K562 (cell line): ENCODE measurements at regions not wholly inside any gene's neighbourhood (a gene's known extent, or its start where the extent isn't known, plus 50 kb on each side); places are given as distances from the start of the nearest gene placed in this dataset.

Experiments
- ATAC-seq: fragments of 200-7000 bp; cut with Tn5 transposase; 3 replicates; pipeline ENCODE4 v1.9.1; 2020; ENCODE audit warnings: moderate library complexity
- BruUV-seq: library from RNA; stranded (reverse); fragments of 400-500 nt; replicated peaks from 2 replicates; lab custom pipeline; 2021; lab: Mats Ljungman, UMichigan
- CTCF ChIA-PET: fragments of 300-600 bp; formaldehyde crosslinking; extraction: SDS; loops from one replicate; lab custom pipeline; 2021; ENCODE audit warnings: low intra/inter-chr PET ratio; lab: Yijun Ruan, JAX
- POLR2A ChIA-PET: fragments of 300-600, 350-650 bp; sonication (Branson Sonifier 250); formaldehyde crosslinking; extraction: SDS; loops from one replicate; lab custom pipeline; 2021; ENCODE audit warnings: antibody characterized with exemption, inconsistent platforms; lab: Yijun Ruan, JAX
- DNase-seq, 4 experiments: peaks; one replicate each; pipeline versions ENCODE4 v3.0.0 to v3.0.0-alpha.2; 2011 to 2018; ENCODE audit warnings: low spot score in 3 of 4, mixed read lengths in 3 of 4; ENCODE audit errors: extremely low read depth in 1 of 4
- FAIRE-seq: peaks from 2 replicates; lab custom pipeline; 2011; peaks lifted over from hg19 to GRCh38; lab: Jason Lieb, UNC
- H2AFZ ChIP-seq: 2 replicates; pipeline ENCODE4 v1.6.0; 2011; ENCODE audit warnings: low read depth, low read length, control low read depth, inconsistent platforms
- H3K27ac ChIP-seq: fragments of 200-600 bp; 3 replicates; pipeline ENCODE4 v1.8.0; 2011; ENCODE audit warnings: low read depth, mild to moderate bottlenecking, control low read depth, inconsistent platforms, low read length, moderate library complexity, mixed read lengths; ENCODE audit errors: extremely low read depth
- H3K27me3 ChIP-seq, 2 experiments: fragments of 300-600 bp in 1 of 2; 2 replicates in 1 of 2; 3 replicates in 1 of 2; pipeline versions ENCODE4 v1.6.0 to v1.8.0; 2011; ENCODE audit warnings: inconsistent platforms in 2 of 2, low read length in 2 of 2, mild to moderate bottlenecking in 1 of 2, mixed read lengths in 1 of 2, moderate library complexity in 1 of 2; ENCODE audit not compliant: control insufficient read depth in 2 of 2, insufficient read depth in 2 of 2
- H3K36me3 ChIP-seq: fragments of 300-600 bp; 3 replicates; pipeline ENCODE4 v1.8.0; 2011; ENCODE audit warnings: mild to moderate bottlenecking, low read length, inconsistent platforms; ENCODE audit not compliant: control insufficient read depth, insufficient read depth
- H3K4me1 ChIP-seq, 2 experiments: fragments of 200-600 bp in 1 of 2; replicated peaks in 1 of 2; 2 replicates in 1 of 2; 3 replicates in 1 of 2; pipeline versions ENCODE4 v1.5.1 to v1.8.0; 2011; ENCODE audit warnings: inconsistent platforms in 2 of 2, low read length in 2 of 2, mild to moderate bottlenecking in 1 of 2, mixed read lengths in 1 of 2, moderate library complexity in 1 of 2; ENCODE audit not compliant: control insufficient read depth in 2 of 2, insufficient read depth in 2 of 2
- H3K4me2 ChIP-seq: 2 replicates; pipeline ENCODE4 v1.6.1; 2011; ENCODE audit warnings: low read length, control low read depth, inconsistent platforms, mixed read lengths; ENCODE audit not compliant: insufficient read depth
- H3K4me3 ChIP-seq: fragments of 200-600 bp; sonication (generic), shearing (Covaris generic); 2 replicates; pipeline ENCODE4 v1.5.1; 2016; ENCODE audit warnings: control low read depth, inconsistent platforms
- H3K79me2 ChIP-seq: fragments of 200-600 bp; 3 replicates; pipeline ENCODE4 v1.8.0; 2011; ENCODE audit warnings: low read length, inconsistent platforms; ENCODE audit not compliant: control insufficient read depth, insufficient read depth
- H3K9ac ChIP-seq, 2 experiments: 2 replicates each; pipeline versions ENCODE4 v1.6.0 to v1.6.1; 2011; ENCODE audit warnings: low read depth in 2 of 2, low read length in 2 of 2, control low read depth in 1 of 2, inconsistent platforms in 1 of 2, mild to moderate bottlenecking in 1 of 2, mixed read lengths in 1 of 2; ENCODE audit not compliant: insufficient read depth in 1 of 2
- H3K9me1 ChIP-seq: one replicate; pipeline ENCODE4 v1.6.0; 2011; ENCODE audit warnings: inconsistent platforms, mild to moderate bottlenecking, low read length, moderate library complexity; ENCODE audit not compliant: control insufficient read depth, insufficient read depth
- H3K9me3 ChIP-seq: replicated peaks from 2 replicates; pipeline ENCODE4 v1.5.1; 2011; ENCODE audit warnings: low read depth, low read length, inconsistent platforms; ENCODE audit not compliant: control insufficient read depth, insufficient read depth
- H4K20me1 ChIP-seq: replicated peaks from 2 replicates; pipeline ENCODE4 v1.6.1; 2011; ENCODE audit warnings: low read length, inconsistent platforms, mixed read lengths; ENCODE audit not compliant: control insufficient read depth, insufficient read depth
- CREB1 ChIP-seq, 2 experiments: sonication (generic) in 1 of 2; formaldehyde crosslinking in 1 of 2; IDR thresholded peaks; 2 replicates each; pipeline versions ENCODE4 v1.6.1 to v1.8.0; 2012 to 2022; ENCODE audit warnings: inconsistent platforms in 1 of 2, mild to moderate bottlenecking in 1 of 2, missing genetic modification reagents in 1 of 2, moderate library complexity in 1 of 2
- EWSR1 ChIP-seq: fragments of 450-650 bp; IDR thresholded peaks from 2 replicates; pipeline ENCODE4 v1.6.1; 2018; ENCODE audit warnings: borderline replicate concordance, mild to moderate bottlenecking, low read depth, moderate library complexity; ENCODE audit not compliant: partially characterized antibody
- NEUROD1 ChIP-seq: fragments of 150-350 bp; IDR thresholded peaks from 2 replicates; pipeline ENCODE4 v1.6.1; 2014; ENCODE audit warnings: borderline replicate concordance, low read length, low read depth; ENCODE audit not compliant: partially characterized antibody
- POU5F1 ChIP-seq: fragments of 150-350 bp; IDR thresholded peaks from 2 replicates; pipeline ENCODE4 v1.6.1; 2014; ENCODE audit warnings: borderline replicate concordance, low read length, low read depth, mild to moderate bottlenecking; ENCODE audit not compliant: partially characterized antibody
- RBM15 ChIP-seq: fragments of 200-400 bp; formaldehyde crosslinking; IDR thresholded peaks from 2 replicates; pipeline ENCODE4 v1.6.1; 2018; ENCODE audit warnings: mild to moderate bottlenecking, low read length, moderate library complexity; ENCODE audit not compliant: insufficient read depth
- SIN3B ChIP-seq: fragments of 450-650 bp; IDR thresholded peaks from 2 replicates; pipeline ENCODE4 v1.6.1; 2017; ENCODE audit warnings: low read depth, mild to moderate bottlenecking, moderate library complexity
- TCFL5 ChIP-seq: fragments of 250-450 bp; sonication (Bioruptor Pico); conservative IDR thresholded peaks from 2 replicates; pipeline ENCODE4 v1.6.1; 2021; ENCODE audit warnings: mild to moderate bottlenecking, moderate library complexity, matching md5 sums
- ZBTB12 ChIP-seq: fragments of 250-450 bp; sonication (Bioruptor Pico); IDR thresholded peaks from 2 replicates; pipeline ENCODE4 v1.4.0; 2020
- ZNF217 ChIP-seq: sonication (generic); formaldehyde crosslinking; IDR thresholded peaks from 2 replicates; pipeline ENCODE4 v1.8.0; 2022; ENCODE audit warnings: mild to moderate bottlenecking, missing genetic modification reagents
- WGBS: fragments of 100-300 bp; shearing (Covaris generic); methylation state at CpG from one replicate; pipeline ENCODE4 v1.1.6; 2016; ENCODE audit warnings: low coverage, mixed read lengths; ENCODE audit not compliant: insufficient coverage; ENCODE audit errors: missing lambda C conversion rate; 5-methylcytosine and 5-hydroxymethylcytosine counted together
- in situ Hi-C: fragments of 300-500 bp; cut with MboI; formaldehyde crosslinking; loops from 4 replicates; pipeline ENCODE4 v1.15.0; 2018; ENCODE audit warnings: inconsistent platforms, mixed read lengths
- intact Hi-C: fragments of 100-400 bp; cut with micrococcal nuclease; formaldehyde crosslinking; loops from 2 replicates; pipeline ENCODE4 v1.14.2; 2022
- TF ChIP-seq, protein P1 (sequence below), 3 experiments: fragments of 200-800 bp in 1 of 3; fragments of 250-450 bp in 1 of 3; fragments of 450-650 bp in 1 of 3; sonication (Bioruptor Pico) in 1 of 3; sonication (Bioruptor generic) in 1 of 3; formaldehyde crosslinking in 1 of 3; IDR thresholded peaks; 2 replicates each; pipeline versions ENCODE4 v1.6.1 to v1.8.0; 2016 to 2022; ENCODE audit warnings: mild to moderate bottlenecking in 2 of 3, missing genetic modification characterization in 2 of 3, missing compliant biosample characterization in 1 of 3, moderate library complexity in 1 of 3
- TF ChIP-seq, protein P2 (sequence below), 2 experiments: IDR thresholded peaks; 2 replicates each; pipeline ENCODE4 v1.6.1; 2012; ENCODE audit warnings: improper control_type of control experiment in 2 of 2, low read depth in 2 of 2, low read length in 2 of 2, borderline replicate concordance in 1 of 2

DNA sequence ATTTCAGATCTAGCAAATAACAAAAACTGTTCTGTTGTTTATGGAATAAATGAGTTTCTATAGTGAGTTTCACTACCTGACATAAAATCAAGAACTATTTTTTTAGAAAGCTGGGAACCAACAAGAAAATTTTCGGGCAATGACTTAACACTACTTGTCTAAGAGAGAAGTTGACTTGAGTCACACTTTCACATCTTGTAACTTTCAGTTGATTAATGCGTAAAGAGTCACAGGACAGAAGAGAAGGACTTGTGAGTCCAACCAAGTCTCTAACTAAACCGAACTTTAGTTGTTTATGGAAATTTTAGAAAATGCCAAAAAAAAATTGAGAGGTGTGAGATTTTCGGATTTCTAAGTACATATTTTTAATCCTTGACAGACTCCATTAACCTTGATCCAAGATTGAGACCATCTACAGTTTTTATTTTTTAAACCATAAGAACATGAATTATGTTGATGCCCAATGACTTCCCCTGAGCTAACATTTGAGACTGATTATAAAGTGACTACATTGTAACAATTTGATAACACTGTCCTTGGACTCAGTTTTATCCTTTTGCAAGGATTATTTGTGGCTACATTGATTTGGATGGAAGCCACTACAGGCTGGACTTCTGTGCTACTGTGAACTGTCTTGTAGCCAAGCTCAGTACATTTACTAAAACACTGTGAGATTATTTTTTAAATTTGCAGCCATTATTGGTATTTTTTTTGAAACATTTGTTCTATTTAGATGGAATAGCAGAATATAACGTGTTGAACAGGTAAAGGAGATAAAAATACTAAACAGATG lies 284.0 kb downstream of the PTPRC start (continued):
- TF ChIP-seq, protein P1, sequence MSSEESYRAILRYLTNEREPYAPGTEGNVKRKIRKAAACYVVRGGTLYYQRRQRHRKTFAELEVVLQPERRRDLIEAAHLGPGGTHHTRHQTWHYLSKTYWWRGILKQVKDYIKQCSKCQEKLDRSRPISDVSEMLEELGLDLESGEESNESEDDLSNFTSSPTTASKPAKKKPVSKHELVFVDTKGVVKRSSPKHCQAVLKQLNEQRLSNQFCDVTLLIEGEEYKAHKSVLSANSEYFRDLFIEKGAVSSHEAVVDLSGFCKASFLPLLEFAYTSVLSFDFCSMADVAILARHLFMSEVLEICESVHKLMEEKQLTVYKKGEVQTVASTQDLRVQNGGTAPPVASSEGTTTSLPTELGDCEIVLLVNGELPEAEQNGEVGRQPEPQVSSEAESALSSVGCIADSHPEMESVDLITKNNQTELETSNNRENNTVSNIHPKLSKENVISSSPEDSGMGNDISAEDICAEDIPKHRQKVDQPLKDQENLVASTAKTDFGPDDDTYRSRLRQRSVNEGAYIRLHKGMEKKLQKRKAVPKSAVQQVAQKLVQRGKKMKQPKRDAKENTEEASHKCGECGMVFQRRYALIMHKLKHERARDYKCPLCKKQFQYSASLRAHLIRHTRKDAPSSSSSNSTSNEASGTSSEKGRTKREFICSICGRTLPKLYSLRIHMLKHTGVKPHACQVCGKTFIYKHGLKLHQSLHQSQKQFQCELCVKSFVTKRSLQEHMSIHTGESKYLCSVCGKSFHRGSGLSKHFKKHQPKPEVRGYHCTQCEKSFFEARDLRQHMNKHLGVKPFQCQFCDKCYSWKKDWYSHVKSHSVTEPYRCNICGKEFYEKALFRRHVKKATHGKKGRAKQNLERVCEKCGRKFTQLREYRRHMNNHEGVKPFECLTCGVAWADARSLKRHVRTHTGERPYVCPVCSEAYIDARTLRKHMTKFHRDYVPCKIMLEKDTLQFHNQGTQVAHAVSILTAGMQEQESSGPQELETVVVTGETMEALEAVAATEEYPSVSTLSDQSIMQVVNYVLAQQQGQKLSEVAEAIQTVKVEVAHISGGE (CRISPR knock-in tag; IDR thresholded peaks at IDR 0.05), result no peak
- TF ChIP-seq RBM15, result no peak

DNA sequence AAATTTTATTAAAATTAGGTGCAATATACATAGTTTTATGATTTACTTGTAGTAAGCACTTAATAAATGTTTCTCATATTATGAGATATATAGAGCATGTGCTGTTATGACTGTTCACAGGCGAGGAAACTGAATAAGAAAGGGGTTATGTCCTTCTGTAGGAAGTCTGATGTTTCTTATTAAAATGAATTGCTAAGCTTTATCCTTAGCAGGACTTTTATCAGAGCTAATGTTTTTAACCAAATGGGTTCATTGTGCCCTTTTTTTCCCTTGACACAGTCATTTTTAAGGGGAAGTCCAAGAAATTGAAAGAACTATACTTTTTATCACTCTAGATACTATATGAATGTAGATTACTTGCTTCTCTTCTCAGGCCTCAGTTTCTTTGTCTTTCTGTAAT lies 285.2 kb downstream of the PTPRC start:
- H3K27ac ChIP-seq, result no peak overlapping the region
- intact Hi-C loops (no loop called here), in situ Hi-C loops (no loop called here)
- H4K20me1 ChIP-seq, result no peaks in the 10 kb centered on the region
- BruUV-seq, result no TSS peak
- no peaks in the 10 kb centered on the region for H3K4me1 ChIP-seq
- no peaks in the 10 kb centered on the region for H3K9me1 ChIP-seq
- 0% methylated on average over 1 of the region's 1 CpG for WGBS
- no peaks in the 10 kb centered on the region for H3K79me2 ChIP-seq
- H2AFZ ChIP-seq, result no peak overlapping the region
- no peaks in the 10 kb centered on the region for H3K9me3 ChIP-seq
- H3K27me3 ChIP-seq, result no peaks in the 10 kb centered on the region
- no peak overlapping the region for H3K4me2 ChIP-seq
- FAIRE-seq, result no peak
- no peak overlapping the region for H3K4me3 ChIP-seq
- DNase-seq, result no peak
- ChIA-PET CTCF (no interaction called here), POLR2A (interaction anchor here (0.6 kb wide), 1 partner anchor 1815 kb away, joined by 3 read pairs; the partner anchor contains the start of gene CAMSAP2)
- no peak overlapping the region for H3K9ac ChIP-seq
- ATAC-seq, result no peak
- H3K36me3 ChIP-seq, result no peaks in the 10 kb centered on the region
- TF ChIP-seq, protein P2, sequence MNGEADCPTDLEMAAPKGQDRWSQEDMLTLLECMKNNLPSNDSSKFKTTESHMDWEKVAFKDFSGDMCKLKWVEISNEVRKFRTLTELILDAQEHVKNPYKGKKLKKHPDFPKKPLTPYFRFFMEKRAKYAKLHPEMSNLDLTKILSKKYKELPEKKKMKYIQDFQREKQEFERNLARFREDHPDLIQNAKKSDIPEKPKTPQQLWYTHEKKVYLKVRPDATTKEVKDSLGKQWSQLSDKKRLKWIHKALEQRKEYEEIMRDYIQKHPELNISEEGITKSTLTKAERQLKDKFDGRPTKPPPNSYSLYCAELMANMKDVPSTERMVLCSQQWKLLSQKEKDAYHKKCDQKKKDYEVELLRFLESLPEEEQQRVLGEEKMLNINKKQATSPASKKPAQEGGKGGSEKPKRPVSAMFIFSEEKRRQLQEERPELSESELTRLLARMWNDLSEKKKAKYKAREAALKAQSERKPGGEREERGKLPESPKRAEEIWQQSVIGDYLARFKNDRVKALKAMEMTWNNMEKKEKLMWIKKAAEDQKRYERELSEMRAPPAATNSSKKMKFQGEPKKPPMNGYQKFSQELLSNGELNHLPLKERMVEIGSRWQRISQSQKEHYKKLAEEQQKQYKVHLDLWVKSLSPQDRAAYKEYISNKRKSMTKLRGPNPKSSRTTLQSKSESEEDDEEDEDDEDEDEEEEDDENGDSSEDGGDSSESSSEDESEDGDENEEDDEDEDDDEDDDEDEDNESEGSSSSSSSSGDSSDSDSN (IDR thresholded peaks at IDR 0.05; ENCODE audit: borderline replicate concordance in 1 of 2, low read depth in 2 of 2, low read length in 2 of 2), result no peak
- TF ChIP-seq ZBTB12 (no peak), TCFL5 (no peak), SIN3B (no peak), POU5F1 (no peak), EWSR1 (no peak), ZNF217 (CRISPR knock-in tag) (no peak), CREB1 (IDR thresholded peaks at IDR 0.05) (no peak), CREB1 (CRISPR knock-in tag; IDR thresholded peaks at IDR 0.05) (no peak), NEUROD1 (no peak)
